ENCODE measurements at regions not wholly inside any gene's neighbourhood (a gene's known extent, or its start where the extent isn't known, plus 50 kb on each side); places are given as distances from the start of the nearest gene placed in this dataset.

DNA sequence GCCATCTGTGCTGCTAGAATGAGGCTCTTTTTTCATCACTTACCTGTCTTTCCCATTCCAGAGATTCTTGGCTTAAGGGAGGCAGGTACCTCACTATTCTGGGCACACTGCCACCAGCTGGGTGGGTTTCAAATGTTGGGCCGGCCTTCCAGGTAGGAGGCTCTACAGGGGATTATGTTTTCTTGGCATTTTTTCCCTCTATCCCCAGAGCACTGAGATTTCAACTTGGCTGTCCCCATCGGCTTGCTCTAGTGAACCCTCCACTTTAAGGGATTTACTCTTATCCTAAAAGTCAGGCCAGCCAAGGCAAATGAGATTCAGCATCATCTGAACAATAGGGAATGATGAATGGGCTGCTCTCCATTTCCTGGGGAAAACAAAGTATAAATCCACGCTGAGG, 710.1 kb upstream of the CELF2 start:
- DNase-seq, result no peak

DNA sequence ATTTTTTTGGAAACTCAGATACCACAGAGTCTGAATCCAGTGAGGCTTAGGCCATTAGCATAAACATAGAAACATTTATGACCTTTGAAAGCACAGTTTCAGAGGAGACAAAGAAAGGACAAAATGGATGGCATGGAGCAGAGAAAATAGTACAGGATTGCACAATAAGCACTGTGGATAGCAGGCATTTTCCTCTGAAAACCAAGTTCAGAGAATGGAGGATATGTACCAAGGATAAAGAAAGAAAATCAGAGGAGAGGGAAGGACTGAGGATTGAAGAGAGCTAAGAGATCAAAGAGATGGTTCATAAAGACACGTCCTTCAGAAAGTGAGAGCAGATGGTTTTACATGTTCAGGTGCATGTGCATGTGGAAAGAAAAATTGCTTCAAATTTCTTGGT, 707.2 kb upstream of the CELF2 start:
- no peak for DNase-seq

DNA sequence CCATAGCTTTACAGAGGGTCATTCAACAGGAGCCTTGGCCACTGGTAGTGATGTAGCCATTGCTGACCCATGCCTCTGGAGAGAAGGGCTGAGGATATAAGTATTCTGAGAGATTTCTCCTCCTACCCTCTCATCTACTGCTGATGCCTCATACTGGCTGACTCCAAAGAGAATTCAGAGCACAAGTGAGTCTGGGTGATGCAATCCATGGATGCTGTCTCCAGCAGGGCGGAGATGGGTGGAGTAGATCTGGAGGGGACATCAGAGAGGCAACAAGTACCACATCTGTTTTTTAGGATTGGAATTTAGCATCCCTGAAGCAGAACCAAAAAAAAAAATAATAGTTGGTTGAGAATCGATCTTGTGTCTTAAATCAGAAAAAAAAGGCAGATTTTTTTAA, 705.7 kb upstream of the CELF2 start:
- no peak for DNase-seq

DNA sequence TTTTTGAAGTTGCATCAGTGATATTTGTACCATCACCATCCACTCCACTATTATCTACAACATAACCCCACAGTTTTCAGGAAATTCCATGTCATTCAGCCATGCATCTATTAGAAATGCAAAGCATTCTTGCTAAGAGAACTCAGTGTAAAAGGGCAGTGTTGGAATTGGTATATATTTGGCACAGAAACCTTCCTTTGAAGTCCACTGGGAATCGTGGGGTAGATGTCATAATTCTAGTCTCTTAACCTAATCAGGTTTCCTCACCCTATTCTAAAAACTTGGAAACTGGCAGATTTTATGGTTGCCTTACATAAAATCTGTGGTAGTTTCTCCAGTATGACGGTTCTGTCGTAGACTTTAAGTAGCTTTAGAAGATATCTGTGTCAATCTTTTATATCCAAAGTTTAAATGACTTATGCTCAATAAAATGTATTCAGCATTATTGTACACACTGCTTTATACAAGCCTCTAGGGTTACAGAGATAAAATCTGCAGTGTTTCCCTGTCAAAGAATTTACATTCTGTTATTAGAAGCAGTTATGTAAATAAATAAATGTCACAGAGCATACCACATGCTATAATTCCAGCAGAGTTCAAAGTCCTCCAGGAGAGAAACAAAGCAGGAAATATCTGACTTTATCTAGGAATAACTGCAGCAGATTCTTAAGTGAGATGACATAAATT, 704.4 kb upstream of the CELF2 start:
- DNase-seq, result no peak

DNA sequence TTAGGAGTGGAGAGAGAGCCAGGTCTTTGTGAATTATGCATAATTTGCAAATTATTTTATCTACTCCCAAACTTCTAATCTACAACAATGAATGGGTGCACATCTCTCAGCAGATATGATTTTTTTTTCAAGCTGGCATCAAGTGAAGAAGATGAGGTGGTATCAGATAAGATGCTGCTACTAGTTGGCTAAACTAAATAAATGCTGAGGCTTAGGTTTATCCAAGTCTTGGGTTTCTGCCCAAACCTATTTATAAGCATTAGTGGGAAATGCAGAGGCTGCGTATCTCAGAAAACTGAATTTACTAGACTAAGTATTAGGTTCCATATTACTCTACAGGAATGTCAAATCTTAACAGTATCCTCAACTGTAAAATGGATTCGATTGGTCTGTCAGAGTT, 703.0 kb upstream of the CELF2 start:
- no peak for DNase-seq

DNA sequence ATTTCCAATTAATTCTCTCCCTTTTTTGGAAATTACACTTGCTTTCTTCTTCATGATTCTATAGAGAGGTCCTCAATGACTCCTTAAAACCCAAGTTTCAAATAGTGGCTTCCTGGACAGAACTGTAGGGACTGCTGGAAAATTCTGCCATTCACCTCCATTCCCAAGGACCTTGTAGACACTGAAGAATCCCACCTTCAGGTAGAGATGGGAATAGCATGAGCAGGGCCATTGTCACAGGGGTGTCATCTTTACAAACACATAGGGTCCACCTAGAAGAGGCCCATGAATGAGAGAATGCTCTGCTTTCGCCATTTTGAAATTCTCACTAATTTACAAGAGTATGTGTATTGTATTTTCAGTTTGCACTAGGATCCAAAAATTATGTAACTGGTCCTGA, 701.7 kb upstream of the CELF2 start:
- no peak for DNase-seq

DNA sequence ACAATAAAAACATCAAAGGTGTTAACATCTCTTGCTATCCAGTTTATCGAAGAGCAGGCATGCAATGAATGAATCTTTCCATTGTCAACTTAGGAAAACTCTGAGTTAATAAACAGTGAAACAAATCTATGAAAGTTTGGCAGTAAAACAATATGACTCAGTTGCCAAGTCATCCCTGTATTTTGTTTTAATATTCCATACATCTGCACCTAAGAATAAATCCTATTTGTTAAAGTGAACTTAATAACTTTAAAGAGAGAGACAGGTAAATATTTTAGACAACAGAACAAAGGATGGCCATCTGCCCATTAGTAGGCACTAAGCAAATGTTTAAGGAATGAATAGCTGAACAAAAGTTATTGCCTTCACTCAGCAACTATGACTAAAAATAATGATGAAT, 700.5 kb upstream of the CELF2 start:
- DNase-seq, result no peak

DNA sequence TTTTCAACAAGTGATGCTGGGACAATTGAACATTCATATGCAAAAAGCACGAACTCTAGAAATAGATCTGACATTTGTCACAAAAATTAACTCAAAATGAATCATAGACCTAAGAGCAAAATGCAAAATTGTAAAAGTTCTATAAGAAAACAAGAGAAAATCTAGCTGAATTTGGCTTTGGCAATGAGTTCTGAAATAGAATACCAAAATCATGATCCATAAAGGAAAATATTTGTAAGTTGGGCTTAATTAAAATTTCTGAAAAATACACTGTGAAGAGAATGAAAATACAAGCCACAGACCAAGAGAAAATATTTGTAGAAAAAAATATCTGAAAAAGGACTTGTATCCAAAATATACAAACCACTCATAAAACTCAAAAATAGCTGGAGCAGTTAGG, 698.8 kb upstream of the CELF2 start:
- no peak for DNase-seq

DNA sequence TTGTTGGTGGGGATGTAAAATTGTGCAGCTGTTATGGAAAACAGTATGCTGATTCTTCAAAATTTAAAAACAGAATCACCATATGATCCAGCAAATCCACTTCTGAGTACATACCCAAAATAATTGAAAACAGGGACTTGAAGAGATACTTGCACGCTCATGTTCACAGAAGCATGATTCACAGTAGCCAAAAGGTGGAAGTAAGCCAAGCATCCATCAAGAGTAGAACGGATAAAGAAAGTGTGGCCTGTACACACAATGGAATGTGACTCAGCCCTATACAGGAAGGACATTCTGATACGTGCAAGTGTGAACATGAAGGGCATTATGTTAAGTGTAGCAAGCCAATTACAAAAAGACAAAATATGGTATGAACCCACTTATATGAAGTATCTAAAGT, 696.7 kb upstream of the CELF2 start:
- no peak for DNase-seq

DNA sequence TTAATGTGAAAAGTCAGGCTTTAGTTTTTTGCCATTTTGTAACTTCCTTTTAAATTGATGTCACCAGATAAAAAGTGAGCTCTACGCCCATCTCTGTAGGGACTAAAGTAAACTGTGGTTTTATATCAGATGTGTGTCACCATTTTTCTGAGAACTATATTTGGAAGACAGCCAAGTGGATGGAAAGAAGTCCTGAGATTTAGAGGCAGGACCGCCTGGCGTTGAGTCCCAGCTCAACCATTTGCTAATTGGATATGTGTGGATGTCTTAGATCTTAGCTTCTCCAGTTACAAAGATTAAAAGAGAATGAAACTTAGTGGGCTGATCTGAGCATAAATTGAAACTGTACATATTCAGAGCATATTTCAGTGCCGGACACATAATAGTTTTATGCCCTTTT, 691.6 kb upstream of the CELF2 start:
- no peak for DNase-seq

GRCh38 chr10:10327934-10328333, 689.7 kb upstream of the CELF2 start:
- no peak for DNase-seq

DNA sequence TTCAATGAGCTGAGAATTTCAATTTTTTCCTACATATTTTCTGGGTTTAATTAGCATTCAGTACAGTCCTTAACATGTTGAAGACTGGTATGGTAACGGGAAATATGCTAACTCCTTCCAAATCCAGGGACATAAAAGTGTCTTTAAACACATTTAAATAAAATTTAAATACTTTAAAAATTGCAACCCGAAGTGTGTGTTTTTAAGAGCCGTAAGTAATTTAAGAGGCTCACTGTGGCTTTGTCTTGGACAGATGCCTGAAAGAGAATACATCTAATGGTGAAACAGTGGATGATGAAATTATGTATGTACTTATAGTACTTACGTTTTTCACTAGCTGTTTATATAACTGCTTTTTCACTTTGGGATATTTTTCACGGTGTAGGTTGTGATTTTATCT, 687.3 kb upstream of the CELF2 start:
- DNase-seq, result no peak

- no peak for DNase-seq
Observed at GRCh38 chr10:10332786-10333185, 684.9 kb upstream of the CELF2 start.

DNA sequence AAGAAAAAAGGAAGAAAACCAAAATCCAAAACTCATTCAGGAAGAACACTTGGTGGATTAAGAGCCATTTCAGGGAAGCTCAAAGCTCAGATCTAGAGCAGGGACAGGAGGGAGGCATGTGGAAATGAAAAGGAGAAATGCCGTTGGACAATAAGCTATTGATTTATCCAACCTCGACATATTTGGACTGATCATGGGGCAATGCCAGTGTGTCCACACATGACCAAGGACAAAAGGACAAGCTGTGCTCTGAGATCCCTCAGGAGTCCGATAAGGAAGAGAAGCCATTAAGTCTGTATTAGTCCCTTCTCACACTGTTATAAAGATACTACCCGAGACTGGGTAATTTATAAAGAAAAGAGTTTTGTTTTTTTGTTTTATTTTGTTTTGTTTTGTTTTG, 684.0 kb upstream of the CELF2 start:
- DNase-seq, result no peak

GRCh38 chr10:10338339-10338738, 679.3 kb upstream of the CELF2 start:
- DNase-seq, result no peak

- DNase-seq, result no peak
Observed at GRCh38 chr10:10346390-10347150, 671.1 kb upstream of the CELF2 start.

DNA sequence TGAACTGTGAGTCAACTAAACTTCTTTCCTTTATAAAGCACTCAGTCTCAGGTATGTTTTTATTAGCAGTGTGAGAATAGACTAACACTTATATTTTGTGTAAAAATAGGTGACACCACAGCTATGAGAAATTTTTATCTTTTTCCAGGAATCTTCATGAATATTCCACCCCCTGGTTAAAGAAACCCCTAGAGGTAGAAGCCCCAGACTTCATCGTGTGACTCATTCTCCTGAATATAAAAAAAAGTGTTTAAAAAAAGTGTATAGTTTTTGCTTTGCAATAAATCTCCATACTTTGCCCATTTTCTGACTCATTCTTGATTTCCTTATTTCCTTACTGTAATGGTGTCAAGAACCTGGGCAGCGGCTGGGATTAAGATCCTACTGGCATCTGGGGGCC, 667.6 kb upstream of the CELF2 start:
- no peak for DNase-seq

DNA sequence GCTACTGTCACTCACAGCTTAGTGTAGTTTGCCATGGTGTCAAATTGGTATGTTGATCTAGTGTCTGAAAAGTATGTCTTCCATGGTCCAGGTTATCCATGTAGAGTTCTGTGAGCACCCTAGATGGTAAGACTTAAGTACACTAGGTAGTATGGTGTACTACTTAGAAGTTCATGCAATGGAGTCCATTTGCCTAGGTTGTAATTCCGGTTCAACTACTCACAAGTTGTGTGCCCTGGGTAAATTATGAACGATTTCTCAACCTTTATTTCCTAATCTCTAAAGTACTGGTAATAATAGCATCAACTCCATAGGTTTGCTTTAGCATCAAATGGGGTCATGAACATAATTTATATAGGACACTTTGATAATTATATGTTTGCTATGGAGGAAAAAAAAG, 666.2 kb upstream of the CELF2 start:
- no peak for DNase-seq

DNA sequence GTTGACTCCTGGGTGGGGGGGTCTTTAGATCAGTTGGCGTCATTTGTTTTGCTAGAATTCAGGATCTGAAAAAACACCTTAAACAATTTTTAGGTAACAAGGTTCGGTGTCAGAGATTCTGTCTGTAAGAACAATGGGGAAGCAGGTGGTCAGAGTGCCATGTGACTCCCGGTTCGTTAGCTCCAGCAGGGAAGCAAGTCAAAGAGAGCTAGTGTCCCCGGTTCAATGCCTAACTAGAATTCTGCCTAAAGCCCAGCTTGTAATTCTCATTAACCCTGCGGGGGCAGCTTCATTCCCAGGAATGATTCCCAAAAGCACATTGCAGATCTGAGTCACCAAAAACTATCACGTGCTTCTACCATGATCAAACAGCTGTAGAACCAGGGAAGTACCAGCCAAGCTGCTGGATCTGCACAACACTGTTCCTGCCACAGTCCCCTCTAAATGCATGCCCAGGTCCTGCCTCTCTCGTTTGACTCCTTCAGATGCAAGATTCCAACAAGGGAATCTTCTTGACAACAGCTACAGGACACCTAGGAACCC, 664.3 kb upstream of the CELF2 start:
- DNase-seq, result no peak

DNA sequence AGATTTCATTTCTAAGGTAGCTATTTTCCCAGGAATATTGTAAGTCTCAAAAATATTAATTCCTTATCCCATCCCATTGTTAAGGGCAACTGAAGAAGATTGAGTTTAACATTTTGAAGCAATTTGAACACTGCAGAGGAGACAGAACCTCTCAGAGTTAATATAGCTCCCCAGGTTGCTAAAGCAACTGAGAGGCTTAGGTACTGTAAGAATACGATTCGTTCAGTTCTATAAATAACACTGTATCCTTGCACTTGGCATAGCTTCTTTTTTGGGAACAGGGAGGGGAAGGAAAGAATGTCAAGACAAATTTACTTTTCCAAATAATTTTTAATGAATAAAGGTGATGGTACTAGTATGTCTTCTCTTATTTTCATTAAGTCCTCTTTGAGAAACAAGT, 658.4 kb upstream of the CELF2 start:
- no peak for DNase-seq

GRCh38 chr10:10361301-10361885, 656.3 kb upstream of the CELF2 start:
- no peak for DNase-seq

DNA sequence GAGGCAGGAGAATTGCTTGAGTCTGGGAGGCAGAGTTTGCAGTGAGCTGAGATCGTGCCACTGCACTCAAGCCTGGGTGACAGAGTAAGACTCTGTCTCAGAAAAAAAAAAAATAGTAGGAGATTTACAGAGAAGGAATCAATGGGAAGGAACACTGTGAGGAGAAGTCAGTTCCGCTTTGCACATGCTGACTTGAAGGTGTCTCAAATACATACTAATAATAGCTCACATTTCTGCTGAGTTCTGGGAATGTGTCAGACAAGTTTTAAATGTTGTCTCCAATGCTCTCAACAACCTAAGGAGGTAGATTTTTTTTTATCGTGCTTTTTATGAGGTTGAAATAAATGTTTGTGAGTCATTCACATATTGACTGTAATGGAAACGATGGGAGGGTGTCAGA, 654.9 kb upstream of the CELF2 start:
- no peak for DNase-seq

GRCh38 chr10:10363217-10363616, 654.5 kb upstream of the CELF2 start:
- no peak for DNase-seq

GRCh38 chr10:10364902-10365301, 652.8 kb upstream of the CELF2 start:
- DNase-seq, result no peak

Measured in activated CD4-positive, alpha-beta T cell treated with anti-CD3 and anti-CD28 coated beads, Interleukin-2, amount 50 U/mL, for 4 hours (primary cell).